GM12878 (cell line): ENCODE measurements at regions not wholly inside any gene's neighbourhood (a gene's known extent, or its start where the extent isn't known, plus 50 kb on each side); places are given as distances from the start of the nearest gene placed in this dataset.

ENCODE experiments used
- ATAC-seq: fragments of 200-7000 bp; cut with Tn5 transposase; 3 replicates; pipeline ENCODE4 v1.9.1; 2020; ENCODE audit warnings: mild to moderate bottlenecking, moderate library complexity
- BruUV-seq: library from RNA; stranded (reverse); fragments of 400-500 nt; replicated peaks from 2 replicates; lab custom pipeline; 2021; lab: Mats Ljungman, UMichigan
- CTCF ChIA-PET: fragments of 300-600 bp; sonication (Branson Sonifier 250); formaldehyde crosslinking; extraction: SDS; loops from one replicate; lab custom pipeline; 2021; ENCODE audit warnings: inconsistent platforms; lab: Yijun Ruan, JAX
- POLR2A ChIA-PET: fragments of 350-600 bp; formaldehyde crosslinking; extraction: SDS; loops from one replicate; lab custom pipeline; 2021; ENCODE audit warnings: inconsistent platforms; lab: Charles Lee
- RAD21 ChIA-PET: fragments of 300-600 bp; sonication (Branson Sonifier 250); formaldehyde crosslinking; loops from one replicate; lab custom pipeline; 2023; ENCODE audit warnings: antibody characterized with exemption; ENCODE audit not compliant: unreplicated experiment; lab: Charles Lee
- SMC1A ChIA-PET: fragments of 300-600 bp; sonication (Branson Sonifier 250); formaldehyde crosslinking; loops from one replicate; lab custom pipeline; 2023; ENCODE audit not compliant: unreplicated experiment, uncharacterized antibody; lab: Charles Lee
- DNase-seq: peaks from one replicate; pipeline ENCODE4 v3.0.0-alpha.2; 2011; ENCODE audit warnings: low read depth, low spot score
- FAIRE-seq: peaks from 3 replicates; lab custom pipeline; 2011; peaks lifted over from hg19 to GRCh38; lab: Jason Lieb, UNC
- H2AFZ ChIP-seq: 2 replicates; pipeline ENCODE4 v1.6.0; 2011; ENCODE audit warnings: low read depth, low read length, control low read depth; ENCODE audit not compliant: control insufficient read depth
- H3K27ac ChIP-seq: 2 replicates; pipeline ENCODE4 v1.5.1; 2011; ENCODE audit warnings: control low read depth; ENCODE audit not compliant: control insufficient read depth, insufficient read depth
- H3K27me3 ChIP-seq, 2 experiments: replicated peaks in 1 of 2; 2 replicates each; pipeline versions ENCODE4 v1.6.0 to v1.6.1; 2011; ENCODE audit warnings: low read length in 1 of 2; ENCODE audit not compliant: control insufficient read depth in 2 of 2, insufficient read depth in 2 of 2
- H3K36me3 ChIP-seq, 2 experiments: 2 replicates each; pipeline ENCODE4 v1.5.1; 2011; ENCODE audit warnings: low read length in 1 of 2; ENCODE audit not compliant: control insufficient read depth in 2 of 2, insufficient read depth in 2 of 2
- H3K4me1 ChIP-seq: 2 replicates; pipeline ENCODE4 v1.6.1; 2011; ENCODE audit warnings: mild to moderate bottlenecking, low read length, moderate library complexity, mixed read lengths; ENCODE audit not compliant: control insufficient read depth, insufficient read depth
- H3K4me2 ChIP-seq: 2 replicates; pipeline ENCODE4 v1.6.0; 2011; ENCODE audit warnings: control low read depth; ENCODE audit not compliant: control insufficient read depth, insufficient read depth
- H3K4me3 ChIP-seq: fragments of 200-600 bp; sonication (generic); 2 replicates; pipeline ENCODE4 v1.5.1; 2016
- H3K79me2 ChIP-seq: 2 replicates; pipeline ENCODE4 v1.6.0; 2011; ENCODE audit warnings: low read length; ENCODE audit not compliant: control insufficient read depth, insufficient read depth
- H3K9ac ChIP-seq: 2 replicates; pipeline ENCODE4 v1.8.0; 2011; ENCODE audit warnings: low read length, control low read depth, mixed read lengths; ENCODE audit not compliant: control insufficient read depth, insufficient read depth
- H3K9me3 ChIP-seq: replicated peaks from 3 replicates; pipeline ENCODE4 v1.5.1; 2011; ENCODE audit warnings: mild to moderate bottlenecking, low read length; ENCODE audit not compliant: control insufficient read depth, insufficient read depth
- H4K20me1 ChIP-seq: 2 replicates; pipeline ENCODE4 v1.6.0; 2011; ENCODE audit not compliant: control insufficient read depth, insufficient read depth
- ATF7 ChIP-seq: fragments of 450-650 bp; IDR thresholded peaks from 2 replicates; pipeline ENCODE4 v1.6.1; 2016; ENCODE audit warnings: low read depth, mild to moderate bottlenecking
- CHD4 ChIP-seq: fragments of 200-600 bp; sonication (generic); IDR thresholded peaks from 2 replicates; pipeline ENCODE4 v1.6.1; 2016; ENCODE audit warnings: mild to moderate bottlenecking
- CREB1 ChIP-seq: IDR thresholded peaks from 2 replicates; pipeline ENCODE4 v1.6.1; 2012; ENCODE audit warnings: low read depth, mild to moderate bottlenecking, inconsistent platforms
- CTCF ChIP-seq, 3 experiments: IDR thresholded peaks in 2 of 3; conservative IDR thresholded peaks in 1 of 3; 2 replicates each; pipeline ENCODE4 v1.5.1; 2011; ENCODE audit warnings: low read depth in 3 of 3, low read length in 3 of 3, mild to moderate bottlenecking in 3 of 3, control low read depth in 2 of 3, moderate library complexity in 2 of 3, inconsistent platforms in 1 of 3, mixed read lengths in 1 of 3; ENCODE audit not compliant: control insufficient read depth in 2 of 3, insufficient read depth in 1 of 3; ENCODE audit errors: extremely low read depth in 1 of 3
- HSF1 ChIP-seq: fragments of 150-350 bp; IDR thresholded peaks from 2 replicates; pipeline ENCODE4 v1.6.1; 2014; ENCODE audit warnings: mild to moderate bottlenecking, low read depth, low read length
- IKZF2 ChIP-seq, 2 experiments: fragments of 450-650 bp; IDR thresholded peaks; 2 replicates each; pipeline ENCODE4 v1.6.1; 2017; ENCODE audit warnings: mild to moderate bottlenecking in 2 of 2, moderate library complexity in 2 of 2
- MTA3 ChIP-seq: IDR thresholded peaks from 2 replicates; pipeline ENCODE4 v1.6.1; 2012; ENCODE audit warnings: low read length, inconsistent platforms, borderline replicate concordance
- PKNOX1 ChIP-seq: fragments of 450-650 bp; IDR thresholded peaks from 2 replicates; pipeline ENCODE4 v1.6.1; 2016; ENCODE audit warnings: mild to moderate bottlenecking
- RELA ChIP-seq: fragments of 450-650 bp; IDR thresholded peaks from 2 replicates; pipeline ENCODE4 v1.8.0; 2014; ENCODE audit warnings: borderline replicate concordance; ENCODE audit not compliant: partially characterized antibody
- SIN3A ChIP-seq: IDR thresholded peaks from 2 replicates; pipeline ENCODE4 v1.6.1; 2012; ENCODE audit warnings: low read depth, low read length, improper control_type of control experiment
- SP1 ChIP-seq: IDR thresholded peaks from one replicate; pipeline ENCODE4 v1.6.1; 2011; ENCODE audit warnings: low read depth, low read length
- STAT3 ChIP-seq: IDR thresholded peaks from 2 replicates; pipeline ENCODE4 v1.6.1; 2011; ENCODE audit warnings: low read depth, low read length, improper control_type of control experiment
- TCF3 ChIP-seq: IDR thresholded peaks from 2 replicates; pipeline ENCODE4 v1.6.1; 2012; ENCODE audit warnings: low read depth, mild to moderate bottlenecking, low read length, borderline replicate concordance; ENCODE audit not compliant: insufficient read depth
- USF2 ChIP-seq: IDR thresholded peaks from 2 replicates; pipeline ENCODE4 v1.6.1; 2011; ENCODE audit warnings: low read depth, low read length, improper control_type of control experiment, borderline replicate concordance
- ZBTB4 ChIP-seq: fragments of 450-650 bp; formaldehyde crosslinking; IDR thresholded peaks from 2 replicates; pipeline ENCODE4 v1.4.0; 2022; ENCODE audit warnings: mild to moderate bottlenecking, moderate library complexity
- WGBS: methylation state at CpG from one replicate; pipeline ENCODE4 v1.1.6; 2016; ENCODE audit warnings: low lambda C conversion rate; ENCODE audit not compliant: insufficient replicate concordance, insufficient coverage; ENCODE audit errors: missing lambda C conversion rate; 5-methylcytosine and 5-hydroxymethylcytosine counted together
- in situ Hi-C: fragments of 300-500 bp; cut with MboI; formaldehyde crosslinking; loops from 9 replicates; pipeline ENCODE4 v1.14.3; 2018; ENCODE audit warnings: mixed read lengths
- intact Hi-C: fragments of 100-400 bp; cut with micrococcal nuclease; formaldehyde crosslinking; loops from one replicate; pipeline ENCODE4 v1.14.2; 2022; ENCODE audit not compliant: unreplicated experiment

GRCh38 chr1:14324248-14324630 lies 274.2 kb upstream of the KAZN start:
- H3K79me2 ChIP-seq, result no peaks in the 10 kb centered on the region
- H3K4me3 ChIP-seq, result no peak overlapping the region
- no peak overlapping the region for H3K9ac ChIP-seq
- TF ChIP-seq USF2 (no peak), CREB1 (no peak), STAT3 (no peak), HSF1 (no peak), SP1 (no peak), SIN3A (no peak), IKZF2 (IDR thresholded peaks at IDR 0.05) (no peak), RELA (no peak), MTA3 (no peak), TCF3 (no peak), ATF7 (no peak), CHD4 (no peak), ZBTB4 (CRISPR knock-in tag) (no peak), CTCF (IDR thresholded peaks at IDR 0.05 in 2 of 3, conservative IDR thresholded peaks at IDR 0.05 in 1 of 3; ENCODE audit: control insufficient read depth in 2 of 3, extremely low read depth in 1 of 3, insufficient read depth in 1 of 3, low read depth in 3 of 3, low read length in 3 of 3) (no peak), PKNOX1 (no peak)
- no peak overlapping the region for H2AFZ ChIP-seq
- ChIA-PET POLR2A (no interaction called here), SMC1A (no interaction called here), RAD21 (no interaction called here), CTCF (no interaction called here)
- H3K4me1 ChIP-seq, result no peaks in the 10 kb centered on the region
- H4K20me1 ChIP-seq, result no peaks in the 10 kb centered on the region
- no peak for FAIRE-seq
- DNase-seq, result no peak
- no peaks in the 10 kb centered on the region for H3K36me3 ChIP-seq
- no peaks in the 10 kb centered on the region; the same call in 2 of the 3 replicates for H3K9me3 ChIP-seq
- no peak overlapping the region for H3K27ac ChIP-seq
- no peak overlapping the region for H3K4me2 ChIP-seq
- BruUV-seq, result no TSS peak
- in situ Hi-C loops, result no loop called here
- no peak for ATAC-seq
- no peaks in the 10 kb centered on the region for H3K27me3 ChIP-seq
- intact Hi-C loops, result no loop called here
- WGBS, result 0% methylated on average over 2 of the region's 2 CpGs
